Skeletal muscle tissue (tissue), 3 donors: ENCODE measurements at regions not wholly inside any gene's neighbourhood (a gene's known extent, or its start where the extent isn't known, plus 50 kb on each side); places are given as distances from the start of the nearest gene placed in this dataset.

Experiments
- H3K27ac ChIP-seq: one replicate; pipeline ENCODE4 v1.7.0; 2013; ENCODE audit warnings: mild to moderate bottlenecking, low read depth, low read length, inconsistent platforms
- H3K27me3 ChIP-seq, 3 donors: one replicate each; pipeline ENCODE4 v1.7.0; 2013; ENCODE audit warnings: low read length in 3 of 3; ENCODE audit not compliant: control insufficient read depth in 3 of 3, insufficient read depth in 3 of 3
- H3K36me3 ChIP-seq, 3 donors: one replicate each; pipeline ENCODE4 v1.7.0; 2013; ENCODE audit warnings: low read length in 3 of 3; ENCODE audit not compliant: control insufficient read depth in 3 of 3, insufficient read depth in 3 of 3
- H3K4me1 ChIP-seq, 3 donors: one replicate each; pipeline ENCODE4 v1.7.0; 2013; ENCODE audit warnings: low read length in 3 of 3, mild to moderate bottlenecking in 3 of 3; ENCODE audit not compliant: control insufficient read depth in 3 of 3, insufficient read depth in 3 of 3
- H3K4me3 ChIP-seq, 3 donors: one replicate each; pipeline ENCODE4 v1.7.0; 2013; ENCODE audit warnings: low read length in 3 of 3
- H3K9ac ChIP-seq, 3 donors: one replicate each; pipeline ENCODE4 v1.7.0; 2013; ENCODE audit warnings: low read length in 3 of 3, mild to moderate bottlenecking in 3 of 3, moderate library complexity in 2 of 3, low read depth in 1 of 3
- H3K9me3 ChIP-seq, 3 donors: one replicate each; pipeline ENCODE4 v1.7.0; 2013; ENCODE audit warnings: low read length in 3 of 3; ENCODE audit not compliant: control insufficient read depth in 3 of 3
- donor health status: Osteomylitis.

DNA sequence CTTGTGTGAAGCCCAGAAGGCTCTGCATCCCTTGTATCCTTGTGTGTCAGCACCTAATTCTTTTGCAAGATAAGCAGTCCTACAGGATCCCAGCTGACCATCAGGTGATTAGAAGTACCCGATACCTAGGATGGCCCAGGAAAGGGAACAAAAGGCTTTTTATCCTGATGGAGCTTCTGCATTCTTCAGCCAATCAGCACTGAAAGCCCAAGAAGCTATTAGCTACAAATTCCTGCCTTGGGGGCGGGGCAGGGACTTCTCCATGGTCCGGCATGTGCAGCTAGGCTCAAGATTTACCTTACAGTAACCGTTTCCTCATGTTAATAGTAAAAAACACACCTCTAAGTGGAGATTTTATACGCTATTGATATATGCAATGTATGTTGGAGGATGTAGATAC lies 264.6 kb upstream of the THUMPD2 start:
- Histone ChIP-seq H3K27me3 (no peaks in the 10 kb centered on the region), H3K36me3 (no peaks in the 10 kb centered on the region), H3K9me3 (no peaks in the 10 kb centered on the region), H3K27ac (no peak overlapping the region), H3K9ac (no peak overlapping the region), H3K4me1 (peaks cover 0 to 6% (median 3%) of the 10 kb centered on the region in 3 donors), H3K4me3 (no peak overlapping the region)

DNA sequence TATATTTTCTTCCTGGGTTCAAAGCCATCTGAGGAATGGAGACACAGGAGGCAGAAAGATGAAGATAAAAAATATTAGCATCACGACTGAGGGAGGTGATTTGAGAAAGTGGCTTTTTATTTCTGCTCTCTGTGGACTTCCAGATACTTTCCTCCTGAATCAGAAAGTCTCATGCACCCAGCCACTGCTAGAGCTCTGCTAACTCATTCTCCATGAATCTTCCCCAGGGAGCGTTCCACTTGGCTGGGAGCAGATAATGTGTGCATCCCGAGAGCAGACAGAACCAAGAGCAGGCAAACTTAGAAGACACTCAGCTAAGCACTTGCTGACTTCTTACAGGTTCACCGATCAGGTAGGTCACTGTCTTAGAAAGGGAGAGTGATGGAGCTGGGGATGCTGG lies 264.1 kb upstream of the THUMPD2 start:
- peaks cover 0 to 1% (median 0%) of the 10 kb centered on the region in 3 donors for H3K4me1 ChIP-seq
- H3K27ac ChIP-seq, result no peak overlapping the region
- no peak overlapping the region for H3K4me3 ChIP-seq
- H3K9me3 ChIP-seq, result no peaks in the 10 kb centered on the region
- H3K9ac ChIP-seq, result no peak overlapping the region
- no peaks in the 10 kb centered on the region for H3K27me3 ChIP-seq
- no peaks in the 10 kb centered on the region for H3K36me3 ChIP-seq

DNA sequence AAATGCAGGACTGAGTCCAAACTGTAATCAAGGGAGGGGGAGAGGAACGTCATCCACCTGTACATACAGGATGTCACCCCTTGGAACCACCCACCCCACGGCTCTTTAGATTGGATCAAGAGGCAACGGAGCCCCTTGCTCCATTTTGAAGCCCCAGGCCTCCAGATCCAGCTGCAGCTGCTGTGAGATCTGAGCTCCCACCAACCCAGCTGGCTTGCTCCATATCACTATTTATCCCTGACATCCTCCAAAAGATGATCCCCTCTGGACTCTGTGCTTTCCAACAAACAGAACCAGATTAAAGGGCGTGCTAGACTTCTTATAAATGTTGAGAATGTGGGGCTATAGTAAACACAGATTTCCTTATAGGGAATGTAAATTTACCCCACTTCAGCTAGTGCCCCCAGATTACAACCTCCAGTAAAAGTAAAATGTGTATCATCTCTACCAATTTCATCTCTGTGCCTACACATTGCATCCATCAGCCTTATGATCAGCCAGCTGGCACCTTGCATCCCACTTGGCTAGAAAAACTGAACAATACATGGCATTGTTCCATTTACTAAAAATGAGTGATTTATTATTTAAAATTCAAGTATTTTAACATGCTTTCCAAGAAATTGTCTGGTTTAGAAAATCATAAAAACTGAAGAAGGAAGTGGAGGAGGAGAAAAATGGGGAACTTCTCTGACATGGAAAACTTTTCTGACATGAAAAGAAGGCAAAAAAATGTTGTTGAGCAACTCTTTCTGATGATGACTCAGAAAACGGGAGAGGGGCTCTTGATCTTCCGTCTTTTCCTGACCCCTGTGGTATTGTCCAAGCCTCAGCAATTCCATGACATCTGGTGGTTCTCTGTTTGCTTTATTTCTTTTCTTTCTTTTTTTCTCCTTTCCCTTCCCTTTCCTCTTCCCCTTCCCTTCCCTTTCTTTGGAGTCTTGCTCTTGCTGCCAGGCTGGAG lies 262.6 kb upstream of the THUMPD2 start:
- H3K9ac ChIP-seq, result no peak overlapping the region
- no peaks in the 10 kb centered on the region for H3K27me3 ChIP-seq
- H3K4me1 ChIP-seq, result peaks cover 0 to 3% (median 0%) of the 10 kb centered on the region in 3 donors
- H3K9me3 ChIP-seq, result no peaks in the 10 kb centered on the region
- H3K36me3 ChIP-seq, result no peaks in the 10 kb centered on the region
- H3K4me3 ChIP-seq, result no peak overlapping the region
- H3K27ac ChIP-seq, result no peak overlapping the region

DNA sequence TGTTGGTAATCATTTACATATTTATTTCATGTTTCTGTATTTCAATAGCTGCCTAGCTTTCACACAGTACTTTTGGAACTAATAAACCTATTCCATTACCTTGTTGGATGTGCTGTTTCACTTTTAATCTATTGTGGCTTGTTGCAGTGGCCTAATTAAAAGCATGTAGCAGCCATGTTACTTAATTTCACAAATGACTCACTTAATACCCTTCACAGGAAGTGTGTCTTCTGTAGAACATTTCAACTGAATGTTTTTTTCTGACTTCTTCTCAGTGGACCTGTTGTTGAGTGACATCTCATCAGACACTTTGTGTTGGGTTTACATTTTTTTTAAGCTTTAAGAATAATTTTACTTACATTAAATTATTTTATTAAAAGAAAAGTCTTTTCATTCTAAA lies 260.5 kb upstream of the THUMPD2 start:
- H3K4me1 ChIP-seq, result peaks cover 0 to 3% (median 0%) of the 10 kb centered on the region in 3 donors
- H3K9me3 ChIP-seq, result no peaks in the 10 kb centered on the region
- no peak overlapping the region for H3K27ac ChIP-seq
- H3K36me3 ChIP-seq, result no peaks in the 10 kb centered on the region
- H3K4me3 ChIP-seq, result no peak overlapping the region
- no peak overlapping the region for H3K9ac ChIP-seq
- H3K27me3 ChIP-seq, result no peaks in the 10 kb centered on the region

DNA sequence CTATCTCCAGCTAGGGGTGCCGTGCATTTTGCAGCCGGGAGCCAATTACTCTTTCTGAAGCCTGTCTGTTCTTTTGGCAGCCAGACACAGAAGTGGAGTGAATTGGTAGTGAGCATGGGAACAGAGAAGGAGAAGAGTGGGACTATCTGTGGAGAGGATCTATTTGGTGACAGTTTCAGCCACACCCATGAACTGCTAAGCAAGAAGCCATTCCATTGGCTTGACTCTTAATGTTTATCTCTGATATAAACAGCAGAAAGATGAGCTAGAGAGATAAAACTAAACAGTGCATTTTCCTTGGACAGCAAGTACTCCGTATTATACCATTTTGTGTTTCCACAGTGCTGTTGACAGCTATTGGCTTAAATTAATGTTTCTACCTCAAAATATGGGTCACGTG lies 259.6 kb upstream of the THUMPD2 start:
- Histone ChIP-seq H3K4me1 (peaks cover 0 to 3% (median 0%) of the 10 kb centered on the region in 3 donors), H3K4me3 (no peak overlapping the region)

DNA sequence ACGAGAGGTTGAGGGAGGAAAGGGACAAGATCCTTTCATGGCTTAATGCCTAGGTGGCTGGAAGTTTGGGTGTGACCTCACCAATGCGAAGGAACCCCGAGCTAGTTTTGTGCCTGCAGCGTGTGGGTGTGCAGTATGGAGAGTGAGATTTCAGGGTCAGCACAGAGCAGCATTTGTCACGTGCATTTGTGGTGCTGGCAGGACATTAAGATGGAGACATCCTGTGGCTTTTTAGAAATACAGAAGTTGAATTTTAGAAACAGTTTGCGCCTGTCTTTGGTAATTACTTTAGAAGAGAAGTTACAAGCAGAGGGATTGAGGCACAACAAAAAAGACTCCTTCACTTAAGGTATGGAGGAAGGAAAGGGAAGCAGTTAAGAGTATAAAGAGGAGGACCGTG lies 258.2 kb upstream of the THUMPD2 start:
- H3K9ac ChIP-seq, result no peak overlapping the region
- peaks cover 0 to 3% (median 0%) of the 10 kb centered on the region in 3 donors for H3K4me1 ChIP-seq
- no peaks in the 10 kb centered on the region for H3K36me3 ChIP-seq
- H3K9me3 ChIP-seq, result no peaks in the 10 kb centered on the region
- H3K27ac ChIP-seq, result no peak overlapping the region
- no peaks in the 10 kb centered on the region for H3K27me3 ChIP-seq
- H3K4me3 ChIP-seq, result no peak overlapping the region

More for the DNA sequence above, 259.6 kb upstream of the THUMPD2 start:
- Histone ChIP-seq H3K27me3 (no peaks in the 10 kb centered on the region), H3K36me3 (no peaks in the 10 kb centered on the region), H3K27ac (no peak overlapping the region), H3K9ac (no peak overlapping the region), H3K9me3 (no peaks in the 10 kb centered on the region)

DNA sequence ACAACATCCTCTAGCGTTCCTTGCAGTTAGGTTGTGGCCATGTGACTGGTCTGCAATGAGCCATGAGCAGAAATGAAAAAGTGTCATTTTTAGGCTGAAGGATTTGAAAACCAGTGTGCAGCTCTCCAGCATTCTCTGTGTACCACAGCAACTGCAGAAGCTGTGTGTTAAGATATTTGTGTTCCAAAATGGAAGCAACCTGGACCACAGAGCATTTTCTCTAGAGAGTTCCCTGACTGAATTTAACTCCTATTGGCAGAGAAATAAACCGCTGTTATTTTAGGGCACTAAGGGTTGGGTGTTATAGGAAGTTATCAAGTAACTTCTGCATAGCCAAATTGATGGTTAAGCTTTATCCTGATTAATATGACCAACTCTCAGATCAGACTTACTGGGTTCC lies 257.2 kb upstream of the THUMPD2 start:
- Histone ChIP-seq H3K9me3 (no peaks in the 10 kb centered on the region), H3K27ac (no peak overlapping the region), H3K9ac (no peak overlapping the region), H3K4me3 (no peak overlapping the region), H3K36me3 (no peaks in the 10 kb centered on the region), H3K4me1 (peaks cover 0 to 3% (median 0%) of the 10 kb centered on the region in 3 donors), H3K27me3 (no peaks in the 10 kb centered on the region)

DNA sequence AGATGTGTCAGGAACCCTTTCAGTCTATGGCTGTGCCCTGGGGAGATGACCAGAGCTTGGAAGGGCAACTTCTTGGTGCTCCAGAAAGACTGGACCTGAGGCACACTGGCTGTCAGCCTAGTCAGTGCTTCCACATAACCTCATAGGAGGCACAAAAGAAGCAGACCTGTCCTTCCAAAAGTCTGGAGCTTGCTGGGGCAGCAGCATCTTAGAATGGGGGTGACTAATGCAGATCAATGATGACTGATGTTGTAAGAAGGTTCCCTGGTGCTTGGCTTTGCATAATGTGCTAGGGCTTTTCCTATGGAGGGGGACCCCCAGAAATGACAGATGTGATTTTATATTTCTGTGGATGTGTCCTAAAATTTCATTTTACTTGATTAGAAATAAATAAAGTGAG lies 255.7 kb upstream of the THUMPD2 start:
- Histone ChIP-seq H3K9ac (no peak overlapping the region), H3K9me3 (no peaks in the 10 kb centered on the region), H3K27me3 (no peaks in the 10 kb centered on the region), H3K4me1 (peaks cover 0 to 3% (median 0%) of the 10 kb centered on the region in 3 donors), H3K27ac (no peak overlapping the region), H3K4me3 (no peak overlapping the region), H3K36me3 (no peaks in the 10 kb centered on the region)

DNA sequence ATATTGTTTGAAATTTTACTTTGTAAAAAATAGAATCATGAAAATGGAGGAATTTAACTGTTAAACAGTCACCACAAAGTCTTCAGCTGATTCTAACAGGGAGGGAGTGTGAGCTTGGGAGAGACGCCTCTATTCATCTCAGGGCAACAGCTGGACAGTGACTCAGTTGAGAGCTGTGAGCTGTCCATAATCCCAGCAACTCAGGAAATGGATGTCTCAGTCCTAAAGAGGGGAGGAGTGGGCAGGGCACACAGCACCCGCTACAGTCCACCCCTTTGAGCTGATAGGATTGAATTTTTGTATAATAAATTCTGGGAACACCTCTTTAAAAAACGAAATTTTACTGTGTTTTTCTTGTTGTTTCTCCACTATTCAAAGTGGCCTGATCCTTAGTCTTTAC lies 255.1 kb upstream of the THUMPD2 start:
- Histone ChIP-seq H3K27ac (no peak overlapping the region), H3K27me3 (no peaks in the 10 kb centered on the region), H3K36me3 (no peaks in the 10 kb centered on the region), H3K4me3 (no peak overlapping the region), H3K4me1 (peaks cover 0 to 3% (median 0%) of the 10 kb centered on the region in 3 donors), H3K9me3 (no peaks in the 10 kb centered on the region), H3K9ac (no peak overlapping the region)

DNA sequence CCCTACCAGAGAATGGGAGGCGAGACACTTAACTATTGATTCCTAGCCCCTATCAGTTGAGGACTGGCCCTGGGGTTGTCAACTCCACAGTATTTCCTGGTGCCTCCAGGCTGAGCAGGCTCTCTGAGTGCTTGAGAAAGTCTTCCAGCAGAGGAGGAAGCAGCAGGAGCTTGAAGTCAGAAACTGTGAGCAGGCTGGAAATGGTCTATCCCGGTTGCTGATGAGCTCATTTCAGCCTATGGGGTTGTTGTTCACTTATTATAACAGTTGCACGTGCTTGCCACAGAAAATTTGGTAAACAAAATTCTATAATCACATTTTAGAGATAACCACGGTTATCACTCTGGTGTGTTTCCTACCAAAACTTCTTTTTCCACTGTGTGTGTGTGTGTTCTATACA lies 254.7 kb upstream of the THUMPD2 start:
- Histone ChIP-seq H3K4me3 (no peak overlapping the region), H3K4me1 (peaks cover 0 to 3% (median 0%) of the 10 kb centered on the region in 3 donors), H3K27ac (no peak overlapping the region), H3K9me3 (no peaks in the 10 kb centered on the region), H3K36me3 (no peaks in the 10 kb centered on the region), H3K9ac (no peak overlapping the region), H3K27me3 (no peaks in the 10 kb centered on the region)
